Fibroblast of skin of left biceps (primary cell): ENCODE measurements at regions not wholly inside any gene's neighbourhood (a gene's known extent, or its start where the extent isn't known, plus 50 kb on each side); places are given as distances from the start of the nearest gene placed in this dataset.
"Not testable (repeated sequence)": the region's sequence is repeated elsewhere in the genome, so short reads cannot be mapped to it uniquely, and the experiment has no call there.

Source experiments
- DNase-seq, 2 experiments: peaks; one replicate each; pipeline ENCODE4 v3.0.0-alpha.2; 2013; ENCODE audit warnings: low read depth in 2 of 2

DNA sequence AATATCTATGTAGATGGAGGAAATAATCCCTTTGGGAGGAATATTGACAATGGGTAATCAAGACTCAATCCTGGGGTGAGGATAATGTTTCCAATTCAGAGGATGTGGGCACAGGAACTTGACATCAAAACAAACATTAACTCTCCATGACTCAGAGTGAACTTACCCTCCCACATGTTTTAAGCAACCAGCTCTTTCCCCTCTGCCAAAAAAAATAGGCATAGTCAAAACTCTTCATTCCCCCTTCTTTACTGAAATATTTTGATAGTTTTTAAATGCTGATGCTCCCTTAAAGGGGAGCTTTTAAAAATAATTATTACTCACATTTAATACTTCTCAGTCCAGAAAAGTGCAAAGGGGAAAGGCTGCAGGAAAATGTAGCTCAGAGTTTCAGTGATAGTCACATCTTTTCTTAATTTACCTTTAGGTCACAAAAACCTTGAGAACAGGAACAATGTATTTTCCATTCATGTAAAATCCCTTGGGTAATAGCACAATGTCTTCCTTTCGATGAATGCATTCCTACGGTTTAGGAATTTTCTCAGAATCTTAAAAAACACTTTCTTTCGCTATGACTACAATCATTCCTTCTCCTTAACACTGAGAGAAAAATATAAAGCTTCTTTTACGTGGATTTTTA is 298.4 kb upstream of the GRAMD2B start:
- DNase-seq: no peak

DNA sequence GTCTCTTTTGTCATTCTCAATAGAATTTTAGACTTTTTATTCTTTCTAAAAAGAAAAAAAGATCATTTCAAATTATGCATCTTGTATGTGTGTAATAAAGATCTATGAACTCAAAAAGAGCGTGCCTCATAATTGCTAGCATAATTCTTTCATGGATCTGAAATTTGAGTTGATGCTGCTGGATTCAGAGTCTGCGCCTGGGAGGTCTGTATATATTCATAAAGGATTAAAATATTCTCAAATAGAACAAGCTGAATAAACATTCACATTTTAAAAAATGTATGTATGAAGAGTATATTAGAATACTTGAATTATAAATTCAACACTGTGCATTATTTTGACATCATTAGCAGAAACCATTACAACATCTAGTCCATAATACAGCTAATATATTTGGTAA is 297.8 kb upstream of the GRAMD2B start:
- no peak for DNase-seq

DNA sequence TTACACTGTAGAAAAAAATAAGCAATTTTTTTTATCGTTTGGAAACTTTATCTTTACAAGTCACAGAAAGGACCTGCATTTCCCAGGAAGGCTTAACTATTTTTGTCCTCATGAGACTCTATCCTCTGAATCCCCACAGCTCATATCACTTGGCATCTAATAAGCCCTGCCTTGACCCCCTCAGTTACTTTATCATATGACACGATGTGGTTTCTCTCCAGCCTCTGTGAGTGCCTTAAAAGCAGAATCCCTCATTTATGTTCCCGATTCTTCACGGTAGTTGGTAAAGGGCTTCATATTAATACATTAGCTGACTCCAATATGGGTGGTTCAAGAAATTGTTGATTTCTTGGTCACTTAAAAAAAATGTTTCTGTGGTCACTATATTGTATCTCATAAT is 296.6 kb upstream of the GRAMD2B start:
- no peak for DNase-seq

DNA sequence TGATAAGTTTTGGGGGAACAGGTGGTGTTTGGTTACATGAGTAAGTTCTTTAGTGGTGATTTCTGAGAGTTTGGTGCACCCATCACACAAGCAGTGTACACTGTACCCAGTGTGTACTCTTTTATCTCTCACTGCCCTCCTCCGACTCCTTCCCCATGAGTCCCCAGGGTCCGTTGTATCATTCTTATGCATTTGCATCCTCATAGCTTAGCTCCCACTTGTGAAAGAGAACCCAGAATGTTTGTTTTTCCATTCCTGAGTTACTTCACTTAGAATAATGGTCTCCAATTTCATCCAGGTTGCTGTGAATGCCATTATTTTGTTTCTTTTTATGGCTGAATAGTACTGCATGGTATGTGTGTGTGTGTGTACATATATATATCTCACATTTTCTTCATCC is 295.8 kb upstream of the GRAMD2B start:
- not testable (repeated sequence) for DNase-seq

DNA sequence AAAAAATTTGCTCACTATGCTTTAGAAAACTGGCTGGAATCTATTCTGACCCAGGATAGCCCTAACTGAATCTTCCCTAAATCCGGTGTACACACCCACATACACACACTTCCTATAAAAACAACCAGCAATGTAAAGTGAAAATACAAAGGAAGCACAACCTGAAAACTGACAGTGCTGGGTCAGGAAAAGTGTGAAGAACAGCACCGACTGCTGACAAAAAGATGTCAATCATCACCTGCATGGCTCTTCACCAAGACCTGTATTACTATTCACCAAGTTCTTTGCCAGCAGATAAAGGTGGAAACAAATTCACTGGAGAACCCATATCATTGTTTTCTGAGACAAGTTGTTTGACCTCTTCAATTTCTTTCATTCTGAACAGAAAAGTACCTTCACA is 293.8 kb upstream of the GRAMD2B start:
- DNase-seq: no peak

DNA sequence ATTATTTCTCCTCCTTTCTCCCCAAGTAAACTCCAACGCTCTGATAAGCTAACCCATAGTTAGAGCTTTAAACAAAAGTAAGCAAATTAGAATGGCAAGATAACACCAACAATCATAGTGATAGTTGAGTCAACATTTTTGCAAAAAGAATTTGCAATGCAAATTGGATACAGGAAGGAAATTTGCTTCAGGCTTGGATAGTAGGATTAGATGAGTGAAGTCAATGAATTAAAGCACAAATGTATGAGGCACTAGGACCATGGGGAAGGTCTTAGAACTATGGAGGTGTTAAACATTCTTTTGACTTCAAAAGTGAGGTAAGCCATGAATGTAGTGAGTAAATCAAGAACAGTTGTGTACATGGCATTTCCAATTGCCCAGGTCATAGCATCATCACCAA is 289.8 kb upstream of the GRAMD2B start:
- DNase-seq: no peak

DNA sequence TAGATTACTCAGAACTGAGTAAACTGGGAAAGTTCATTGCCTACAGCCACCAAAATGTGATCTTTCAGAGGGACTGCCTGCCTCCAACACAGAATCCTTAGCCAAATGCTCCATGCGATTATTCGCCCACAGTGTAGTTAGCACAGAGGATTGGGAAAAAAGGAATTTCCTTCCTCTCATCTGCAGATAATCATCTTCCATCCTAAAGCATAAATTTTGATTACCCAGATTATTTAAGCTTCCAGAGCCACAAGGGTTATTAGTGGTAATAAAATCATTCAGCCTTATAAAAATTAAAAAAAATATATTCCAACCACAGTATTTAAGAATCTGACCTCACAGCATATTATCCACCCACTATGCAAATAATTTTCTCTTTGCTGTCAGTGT is 285.3 kb upstream of the GRAMD2B start:
- peak in 1 of 2 experiments; percentile 28 for DNase-seq

DNA sequence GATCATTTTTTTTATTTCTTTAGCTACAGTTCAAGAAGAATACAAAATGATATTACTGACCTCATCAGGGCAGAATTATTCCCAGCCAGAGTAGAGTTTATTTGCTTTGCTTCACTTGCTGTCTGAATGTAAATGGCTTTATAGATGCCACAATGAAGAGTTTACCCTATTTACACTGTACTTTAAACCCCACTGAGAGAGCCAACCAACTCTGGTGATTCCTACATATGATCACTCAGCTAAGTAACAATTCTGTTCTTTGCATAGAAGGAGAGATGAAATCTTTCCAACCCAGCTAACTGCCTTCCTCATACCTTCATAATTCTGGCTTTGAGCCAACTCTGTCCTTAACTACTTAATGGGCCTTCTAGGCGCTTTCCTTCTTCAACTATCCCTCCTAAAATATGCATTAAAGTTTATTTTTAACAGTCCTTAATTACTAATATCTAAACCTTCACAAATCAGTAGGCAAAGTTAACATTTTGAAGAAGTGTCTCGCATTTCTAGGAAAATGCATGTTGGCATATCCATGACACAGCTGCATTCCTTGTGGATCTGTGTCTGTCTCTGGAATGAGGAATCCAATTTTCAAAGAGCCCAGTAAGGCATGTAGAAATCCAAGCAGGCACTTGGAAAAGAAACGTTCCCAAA is 284.8 kb upstream of the GRAMD2B start:
- peak in 1 of 2 experiments; percentile 26 for DNase-seq

DNA sequence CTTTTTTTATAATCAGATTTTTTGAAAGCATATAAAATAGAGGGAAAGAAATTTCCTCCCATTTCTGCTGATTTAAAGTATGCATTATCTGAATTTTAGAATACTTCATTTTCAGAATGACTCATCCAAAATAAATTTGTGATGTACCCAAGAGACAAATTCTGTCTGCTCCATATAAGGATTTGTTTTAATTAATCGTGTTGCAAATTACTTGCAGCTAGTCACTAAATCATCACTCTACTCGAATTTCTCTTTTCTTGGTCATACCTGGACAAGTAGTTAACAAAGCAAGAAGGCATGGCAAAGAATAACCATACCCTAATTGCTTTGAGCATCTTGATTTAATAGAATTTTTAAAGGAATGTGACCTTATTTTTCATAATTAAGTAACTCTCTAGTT is 284.1 kb upstream of the GRAMD2B start:
- DNase-seq: no peak

DNA sequence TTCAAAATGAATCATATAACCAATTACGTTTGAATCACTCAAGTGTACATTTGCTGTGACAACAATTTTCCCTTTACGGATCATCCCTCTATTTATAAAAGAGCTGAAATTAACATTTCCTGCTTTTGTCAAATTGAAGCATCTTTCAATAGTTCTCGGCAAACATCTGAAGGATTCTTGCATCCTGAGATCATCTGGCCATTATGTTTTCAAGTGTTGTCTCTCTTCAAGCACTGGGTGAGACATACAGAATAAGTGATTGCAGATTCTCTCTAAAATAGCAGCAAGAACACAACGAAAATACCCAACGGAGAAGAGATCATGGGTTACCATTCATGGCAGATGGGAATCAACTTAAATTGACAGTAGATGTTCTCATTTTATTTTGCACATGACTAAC is 283.4 kb upstream of the GRAMD2B start:
- DNase-seq: peak in 1 of 2 experiments; percentile 19

DNA sequence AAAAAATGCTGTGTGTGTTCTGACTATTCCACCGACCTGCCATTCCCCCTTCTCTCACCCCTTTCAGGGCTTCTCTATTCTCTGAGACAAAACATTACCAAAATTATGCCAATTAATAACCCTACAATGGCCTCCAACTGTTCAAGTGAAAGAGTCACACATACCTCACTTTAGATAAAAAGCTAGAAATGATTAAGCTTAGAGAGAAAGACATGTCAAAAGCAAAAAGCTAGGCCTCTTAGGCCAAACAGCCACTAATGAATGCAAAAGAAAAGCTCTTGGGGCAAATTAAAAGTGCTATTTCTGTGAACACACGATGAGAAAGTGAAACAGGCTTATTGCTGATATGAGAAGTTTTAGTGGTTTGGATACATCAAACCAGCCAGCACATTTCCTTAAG is 279.6 kb upstream of the GRAMD2B start:
- DNase-seq: no peak

DNA sequence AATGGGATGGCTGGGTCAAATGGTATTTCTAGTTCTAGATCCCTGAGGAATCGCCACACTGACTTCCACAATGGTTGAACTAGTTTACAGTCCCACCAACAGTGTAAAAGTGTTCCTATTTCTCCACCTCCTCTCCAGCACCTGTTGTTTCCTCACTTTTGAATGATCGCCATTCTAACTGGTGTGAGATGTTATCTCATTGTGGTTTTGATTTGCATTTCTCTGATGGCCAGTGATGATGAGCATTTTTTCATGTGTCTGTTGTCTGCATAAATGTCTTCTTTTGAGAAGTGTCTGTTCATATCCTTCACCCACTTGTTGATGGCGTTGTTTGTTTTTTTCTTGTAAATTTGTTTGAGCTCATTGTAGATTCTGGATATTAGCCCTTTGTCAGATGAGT is 272.9 kb upstream of the GRAMD2B start:
- DNase-seq: not testable (repeated sequence)

DNA sequence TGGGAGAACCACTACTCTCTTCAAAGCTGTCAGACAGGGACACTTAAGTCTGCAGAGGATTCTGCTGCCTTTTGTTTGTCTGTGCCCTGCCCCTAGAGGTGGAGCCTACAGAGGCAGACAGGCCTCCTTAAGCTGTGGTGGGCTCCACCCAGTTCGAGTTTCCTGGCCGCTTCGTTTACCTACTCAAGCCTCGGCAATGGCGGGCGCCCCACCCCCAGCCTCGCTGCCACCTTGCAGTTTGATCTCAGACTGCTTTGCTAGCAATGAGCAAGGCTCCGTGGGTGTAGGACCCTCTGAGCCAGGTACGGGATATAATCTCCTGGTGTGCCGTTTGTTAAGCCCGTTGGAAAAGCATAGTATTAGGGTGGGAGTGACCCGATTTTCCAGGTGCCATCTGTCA is 267.9 kb upstream of the GRAMD2B start:
- not testable (repeated sequence) for DNase-seq

DNA sequence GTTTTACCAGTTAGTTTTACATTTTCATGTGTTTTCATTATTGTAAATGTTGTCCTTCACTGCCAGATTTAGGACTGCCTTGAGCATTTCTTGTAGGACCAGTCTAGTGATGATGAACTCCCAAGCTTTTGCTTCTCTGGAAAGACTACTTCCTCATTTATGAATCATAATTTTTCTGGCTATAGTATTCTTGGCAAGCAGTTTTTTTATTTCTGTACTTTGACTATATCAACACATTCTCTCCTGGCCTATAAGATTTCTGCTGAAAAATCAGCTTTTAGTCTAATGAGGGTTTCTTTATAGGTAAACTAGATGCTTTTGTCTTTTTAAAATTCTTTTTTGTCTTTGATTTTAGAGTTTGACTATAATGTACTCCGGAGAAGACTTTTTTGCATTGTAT is 256.8 kb upstream of the GRAMD2B start:
- no peak for DNase-seq

DNA sequence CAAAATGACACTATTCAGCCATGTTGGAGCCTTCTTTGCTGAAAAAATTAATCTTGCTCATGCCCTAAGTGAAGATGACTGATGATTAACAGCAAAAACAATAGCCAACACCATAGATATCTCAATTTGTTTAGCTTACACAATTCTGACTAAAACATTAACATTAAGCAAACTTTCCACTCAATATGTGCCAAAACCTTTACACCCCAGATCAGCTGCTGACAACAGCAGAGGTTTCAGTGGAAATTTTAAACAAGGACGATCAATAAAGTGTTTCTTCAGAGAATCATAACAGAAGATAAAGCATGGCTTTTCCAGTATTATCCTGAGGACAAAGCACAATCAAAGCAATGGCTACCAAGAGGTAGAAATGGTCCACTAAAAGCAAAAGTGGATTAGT is 254.4 kb upstream of the GRAMD2B start:
- no peak for DNase-seq

DNA sequence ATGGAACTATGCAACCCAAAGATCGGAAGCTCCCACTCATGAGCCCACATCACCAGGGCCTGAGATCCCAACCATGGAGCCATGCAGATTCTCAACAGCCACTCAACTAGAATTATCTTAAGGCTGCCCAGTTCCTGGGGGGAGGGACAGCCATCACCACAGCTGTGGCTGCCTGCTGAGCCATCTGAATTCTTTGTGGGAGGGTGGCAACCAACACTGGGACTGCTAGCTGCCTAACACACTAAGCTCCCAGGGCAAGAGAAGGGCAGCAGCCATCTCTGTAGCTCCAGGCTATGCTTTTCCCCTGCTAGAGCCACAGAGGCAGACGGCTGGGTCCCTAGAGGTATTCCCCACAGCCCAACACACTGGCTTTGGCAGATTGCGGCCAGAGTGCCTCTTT is 251.3 kb upstream of the GRAMD2B start:
- no peak for DNase-seq

DNA sequence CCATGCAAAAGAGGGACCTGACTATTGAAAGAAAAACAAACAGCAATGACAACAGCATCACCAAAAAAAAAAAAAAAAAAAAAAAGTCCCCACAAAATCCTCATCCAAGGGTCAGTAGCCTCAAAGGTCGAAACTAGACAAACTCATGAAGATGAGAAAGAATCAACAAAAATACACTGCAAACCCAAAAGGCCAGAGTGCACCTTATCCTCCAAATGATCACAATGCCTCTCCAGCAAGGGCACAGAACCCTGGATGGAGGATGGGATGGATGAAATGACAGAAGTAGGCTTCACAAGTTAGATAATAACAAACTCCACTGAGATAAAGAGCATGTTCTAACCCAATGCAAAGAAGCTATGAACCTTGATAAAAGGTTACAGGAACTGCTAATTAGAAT is 250.4 kb upstream of the GRAMD2B start:
- no peak for DNase-seq

DNA sequence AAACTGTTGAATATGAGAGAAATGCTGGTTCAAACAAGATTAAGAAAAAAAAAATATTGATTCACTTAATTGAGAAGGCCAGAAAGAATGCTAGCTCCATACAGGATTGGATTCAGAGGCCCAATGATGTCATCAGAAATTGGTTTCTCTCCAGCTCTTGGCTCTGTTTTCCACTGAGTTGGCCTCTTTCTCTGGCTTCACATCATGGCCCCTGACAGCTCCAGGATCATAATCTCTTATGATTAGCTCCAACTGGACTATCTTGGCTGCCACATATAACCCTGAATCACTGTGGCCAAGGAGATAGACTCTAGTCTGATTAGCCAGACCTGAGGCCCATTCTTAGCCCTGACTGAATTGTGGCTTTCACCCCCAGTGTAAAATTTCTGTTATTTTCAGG is 244.7 kb upstream of the GRAMD2B start:
- peak; percentile 40 to 41 for DNase-seq

DNA sequence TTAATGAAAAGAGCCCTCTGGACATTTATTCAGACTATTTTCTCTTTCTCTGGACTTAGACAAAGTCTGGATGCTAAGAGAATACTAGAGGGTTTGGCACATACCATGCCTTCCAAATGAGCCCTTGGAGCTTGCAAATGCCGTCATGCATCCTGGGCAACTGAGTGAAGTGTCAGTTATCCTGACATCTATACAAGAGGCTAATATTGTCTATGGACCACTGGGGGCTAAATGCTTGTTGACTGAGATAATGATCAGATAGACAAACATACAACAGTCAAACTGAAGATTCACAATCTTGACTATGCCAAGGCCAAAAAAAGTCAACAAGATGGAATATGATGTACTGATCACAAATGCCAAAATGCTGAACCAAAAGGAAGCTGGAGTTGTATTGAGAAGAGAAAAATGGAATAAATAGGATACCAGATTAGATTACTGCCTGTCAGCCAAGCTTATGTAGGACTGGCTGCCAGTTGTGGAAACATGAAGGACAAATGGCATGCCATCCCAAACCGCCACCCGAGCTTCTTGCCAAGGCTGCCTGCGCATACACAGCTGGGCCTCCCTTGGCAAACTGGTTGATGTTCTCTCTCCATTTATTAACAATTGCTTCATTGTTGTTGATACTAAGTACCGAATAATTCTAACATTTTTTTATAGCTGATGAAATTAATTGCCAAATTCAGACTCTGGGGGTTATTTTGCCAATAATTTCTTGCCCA is 240.1 kb upstream of the GRAMD2B start:
- DNase-seq: no peak

DNA sequence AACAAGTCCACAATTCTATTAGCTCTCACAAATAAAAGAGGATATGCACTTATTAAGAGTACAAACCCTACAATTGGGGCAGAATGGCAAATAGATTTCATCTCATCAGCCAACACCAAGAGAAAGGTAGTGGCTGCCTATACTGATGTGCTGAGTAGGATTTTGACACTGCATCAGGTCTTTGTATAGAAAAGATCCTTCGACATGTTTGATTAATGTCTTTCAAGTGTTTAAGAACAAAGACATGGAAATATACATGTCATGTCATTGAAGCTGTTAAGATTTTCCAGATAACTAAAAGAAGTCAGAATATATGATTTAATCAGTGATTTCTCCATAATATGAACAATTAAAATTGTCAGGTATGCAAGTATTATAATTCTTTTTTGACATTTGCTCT is 238.7 kb upstream of the GRAMD2B start:
- DNase-seq: no peak

DNA sequence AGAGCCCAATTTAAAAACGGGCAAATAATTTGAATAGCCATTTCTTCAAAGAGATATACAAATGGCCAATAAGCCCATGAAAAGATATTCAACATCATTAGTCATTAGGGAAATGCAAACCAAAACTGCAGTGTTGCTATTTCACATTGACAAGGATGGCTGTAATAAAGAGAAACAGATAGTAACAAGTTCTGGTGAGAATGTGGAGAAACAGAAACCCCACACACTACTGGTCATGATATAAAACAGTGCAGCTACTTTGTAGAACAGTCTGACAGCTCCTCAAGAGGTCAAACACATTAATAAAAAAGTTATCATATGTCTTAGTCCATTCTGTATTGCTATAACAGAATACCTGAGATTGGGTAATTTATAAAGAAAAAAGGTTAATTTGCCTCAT is 237.0 kb upstream of the GRAMD2B start:
- no peak for DNase-seq

DNA sequence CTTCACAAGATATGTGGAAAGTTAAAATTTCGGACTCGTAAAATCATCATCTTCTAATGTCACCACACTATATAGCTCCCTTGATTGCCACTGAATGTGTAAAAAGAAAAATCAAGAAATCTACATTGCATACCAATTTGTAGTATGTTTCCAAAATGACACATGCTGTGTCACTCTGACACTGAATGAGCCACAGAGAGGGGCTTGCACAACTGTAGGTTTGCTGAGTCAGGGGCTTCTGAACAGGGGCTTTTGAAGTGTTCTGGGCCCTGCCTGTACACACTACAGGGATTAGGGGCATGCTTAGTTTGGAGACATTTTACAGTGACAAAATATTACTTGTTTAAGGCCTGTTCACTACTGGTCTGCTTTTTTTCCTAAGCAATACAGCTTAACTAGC is 234.4 kb upstream of the GRAMD2B start:
- no peak for DNase-seq

DNA sequence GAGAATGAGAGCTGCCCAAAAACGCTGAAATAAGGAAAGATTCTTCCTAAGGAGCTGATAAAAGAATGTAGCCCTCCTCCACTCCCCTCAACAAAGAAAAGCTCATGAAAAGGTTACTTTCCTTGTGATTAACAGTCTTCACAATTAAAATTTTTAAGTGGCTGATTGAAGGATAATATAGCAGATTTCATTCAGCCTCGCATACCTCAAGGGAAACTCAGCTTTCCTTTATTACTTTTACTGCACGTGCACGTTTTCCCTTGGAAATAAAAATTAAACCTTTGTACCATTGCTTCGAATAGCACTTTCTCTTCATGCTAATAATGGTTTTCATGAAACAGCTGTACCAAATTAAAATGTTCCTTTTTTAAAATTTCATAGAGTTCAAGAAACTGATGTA is 234.0 kb upstream of the GRAMD2B start:
- DNase-seq: no peak
